Ectodermal cell (in vitro differentiated cells): ENCODE measurements at regions not wholly inside any gene's neighbourhood (a gene's known extent, or its start where the extent isn't known, plus 50 kb on each side); places are given as distances from the start of the nearest gene placed in this dataset.
"Not testable (repeated sequence)": the region's sequence is repeated elsewhere in the genome, so short reads cannot be mapped to it uniquely, and the experiment has no call there.

ENCODE experiments used
- H3K27ac ChIP-seq: 2 replicates; pipeline ENCODE4 v1.7.0; 2013; ENCODE audit warnings: mild to moderate bottlenecking, low read depth, low read length; ENCODE audit not compliant: insufficient read depth, poor library complexity, severe bottlenecking
- H3K27me3 ChIP-seq: 2 replicates; pipeline ENCODE4 v1.7.0; 2013; ENCODE audit warnings: mild to moderate bottlenecking, low read length; ENCODE audit not compliant: insufficient read depth, control insufficient read depth, poor library complexity, severe bottlenecking
- H3K36me3 ChIP-seq: one replicate; pipeline ENCODE4 v1.7.0; 2013; ENCODE audit warnings: low read length; ENCODE audit not compliant: control insufficient read depth, insufficient read depth
- H3K4me1 ChIP-seq: one replicate; pipeline ENCODE4 v1.7.0; 2013; ENCODE audit warnings: low read length; ENCODE audit not compliant: control insufficient read depth, insufficient read depth
- H3K4me3 ChIP-seq: 2 replicates; pipeline ENCODE4 v1.7.0; 2013; ENCODE audit warnings: low read depth, low read length, control low read depth; ENCODE audit not compliant: insufficient read depth
- H3K9me3 ChIP-seq: 2 replicates; pipeline ENCODE4 v1.7.0; 2013; ENCODE audit warnings: mild to moderate bottlenecking, low read length, moderate library complexity; ENCODE audit not compliant: control insufficient read depth
- WGBS, 2 experiments: methylation state at CpG; one replicate each; pipeline ENCODE4 v1.1.7; 2013; ENCODE audit warnings: missing lambda C conversion rate in 2 of 2; 5-methylcytosine and 5-hydroxymethylcytosine counted together

DNA sequence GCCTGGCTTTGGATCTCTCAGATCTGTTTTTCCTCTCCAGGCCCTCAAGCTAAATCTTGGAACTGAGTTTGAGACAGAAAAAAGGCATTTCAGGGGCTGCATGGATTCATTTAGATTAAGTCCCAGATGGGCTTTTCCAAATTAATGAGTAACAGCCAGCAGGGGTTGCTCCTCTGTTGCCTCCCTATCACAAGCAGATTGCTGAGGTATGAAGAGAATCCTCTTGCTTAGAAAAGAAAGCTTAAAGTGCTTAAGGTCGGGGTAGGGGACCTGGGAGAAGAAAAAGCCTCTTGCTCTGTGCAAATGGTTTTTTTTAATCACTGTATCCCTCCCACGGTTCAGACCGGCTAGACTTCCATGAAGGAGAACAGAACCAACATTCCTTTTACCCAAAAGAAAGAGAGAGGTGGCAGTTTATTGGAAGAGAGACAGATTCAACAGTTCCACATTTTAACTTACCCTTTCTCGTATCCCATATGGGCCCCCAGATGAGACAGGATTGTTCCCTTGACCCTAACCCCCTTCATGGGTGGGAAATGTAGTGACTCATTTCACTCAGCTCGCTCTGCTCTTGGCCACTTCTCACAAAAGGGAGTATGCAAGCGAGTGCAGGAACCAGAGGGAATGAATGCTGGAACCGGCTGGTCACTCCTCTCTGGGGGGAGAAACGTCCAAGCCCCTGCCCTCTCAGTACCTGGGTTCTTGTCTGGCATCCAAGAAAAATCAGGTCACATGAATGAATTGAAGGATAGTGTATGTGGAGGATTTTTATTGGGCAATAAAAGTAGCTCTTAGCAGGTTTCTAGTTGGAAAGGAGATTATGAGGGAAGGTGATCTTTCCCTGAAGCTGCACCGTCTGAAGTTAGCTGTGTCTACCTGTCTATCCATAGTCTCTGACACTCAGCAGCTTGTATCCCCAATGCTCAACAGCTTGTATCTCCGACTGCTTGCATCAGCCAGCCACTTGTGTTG is 745.2 kb downstream of the SI start:
- H3K9me3 ChIP-seq, result no peaks in the 10 kb centered on the region
- WGBS, 2 experiments, result 30 to 39% methylated on average over 6 to 10 of the region's 10 CpGs
- H3K36me3 ChIP-seq, result no peaks in the 10 kb centered on the region
- H3K27ac ChIP-seq, result peak overlapping the region; percentile 69
- H3K4me3 ChIP-seq, result no peak overlapping the region
- H3K4me1 ChIP-seq, result peaks cover 12% of the 10 kb centered on the region
- H3K27me3 ChIP-seq, result no peaks in the 10 kb centered on the region

DNA sequence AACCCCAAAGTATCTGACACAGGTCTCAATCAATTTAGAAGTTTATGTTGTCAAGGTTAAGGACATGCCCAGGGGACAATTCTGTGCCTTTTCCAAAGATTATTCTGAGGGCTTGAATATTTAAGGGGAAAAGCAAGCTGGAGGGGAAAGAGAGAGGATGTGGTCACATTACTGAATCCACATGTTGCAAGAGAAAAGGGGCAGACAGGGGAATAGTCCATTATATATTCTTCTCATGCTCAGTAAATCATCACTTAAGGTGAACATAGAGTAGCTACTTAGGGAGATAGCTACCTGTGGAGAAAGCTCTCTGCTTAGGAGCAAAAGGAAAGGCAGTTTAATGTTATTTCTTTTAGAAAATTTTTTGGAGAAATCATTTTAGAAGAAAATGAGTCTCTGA is 751.6 kb downstream of the SI start:
- H3K27ac ChIP-seq, result no peak overlapping the region
- no peaks in the 10 kb centered on the region for H3K4me1 ChIP-seq
- no peaks in the 10 kb centered on the region for H3K36me3 ChIP-seq
- no peaks in the 10 kb centered on the region for H3K9me3 ChIP-seq
- H3K4me3 ChIP-seq, result no peak overlapping the region
- no peaks in the 10 kb centered on the region for H3K27me3 ChIP-seq

DNA sequence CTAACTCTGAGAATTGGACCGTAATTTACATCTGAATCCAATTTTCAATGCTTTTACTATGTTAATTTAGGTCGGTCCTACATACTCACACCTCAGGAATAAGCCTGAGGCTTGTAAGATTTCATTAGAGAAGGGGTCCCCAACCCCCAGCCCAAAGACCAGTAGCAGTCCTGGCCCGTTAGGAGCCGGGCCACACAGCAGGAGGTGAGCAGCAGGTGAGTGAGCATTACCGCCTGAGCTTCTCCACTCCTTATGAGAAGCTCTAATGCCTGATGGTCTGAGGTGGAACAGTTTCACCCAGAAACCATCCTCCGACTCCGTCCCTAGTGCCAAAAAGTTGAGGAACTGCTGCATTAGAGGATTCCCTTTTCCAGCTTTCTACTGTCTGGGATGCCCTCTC is 757.3 kb downstream of the SI start:
- Histone ChIP-seq H3K27me3 (no peaks in the 10 kb centered on the region), H3K4me3 (no peak overlapping the region), H3K4me1 (no peaks in the 10 kb centered on the region), H3K36me3 (no peaks in the 10 kb centered on the region), H3K9me3 (no peaks in the 10 kb centered on the region), H3K27ac (no peak overlapping the region)
- 54 to 56% methylated on average over 7 of the region's 7 CpGs for WGBS, 2 experiments

DNA sequence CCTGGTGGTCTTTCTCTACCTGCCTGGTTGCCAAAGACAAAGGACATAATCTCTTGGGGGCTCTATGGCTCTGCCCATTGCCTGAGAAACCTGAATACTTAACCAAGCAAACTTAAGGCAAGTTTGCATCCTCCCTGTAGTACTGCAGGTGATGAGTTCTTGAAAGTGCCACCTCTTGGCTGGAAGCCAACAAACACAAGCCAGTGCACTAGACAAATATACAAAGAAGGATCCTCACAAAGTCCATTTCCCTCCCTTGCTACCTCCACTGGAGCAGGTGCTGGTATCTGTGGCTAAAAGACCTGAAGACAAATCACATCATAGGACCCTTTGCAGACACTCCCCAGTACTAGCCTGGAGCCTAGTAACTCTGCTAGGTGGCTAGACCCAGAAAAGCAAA is 772.3 kb downstream of the SI start:
- H3K9me3 ChIP-seq, result no peaks in the 10 kb centered on the region
- no peak overlapping the region for H3K4me3 ChIP-seq

DNA sequence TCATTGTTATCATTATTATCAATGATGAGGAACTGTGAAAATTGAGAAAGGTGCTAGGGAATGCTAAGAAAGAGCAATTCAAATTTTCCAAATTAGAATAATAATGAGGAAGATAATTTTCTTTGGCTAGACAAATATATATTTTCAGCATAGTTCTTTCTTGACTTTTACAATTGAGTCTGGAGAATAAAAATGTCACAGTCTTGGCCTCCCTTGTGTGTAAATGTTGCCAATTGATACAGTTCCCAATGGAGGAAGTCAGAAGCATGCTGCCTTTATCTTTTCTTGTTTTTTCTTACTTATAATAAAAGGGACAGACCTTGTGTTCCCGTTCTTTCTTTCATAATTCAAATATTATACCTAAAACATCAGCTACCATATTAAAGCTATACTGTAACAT is 774.4 kb downstream of the SI start:
- Histone ChIP-seq H3K4me3 (no peak overlapping the region), H3K36me3 (no peaks in the 10 kb centered on the region), H3K27ac (no peak overlapping the region), H3K27me3 (no peaks in the 10 kb centered on the region), H3K4me1 (no peaks in the 10 kb centered on the region), H3K9me3 (no peaks in the 10 kb centered on the region)
- 90 to 100% methylated on average over 1 of the region's 1 CpG for WGBS, 2 experiments

More for the DNA sequence above, 772.3 kb downstream of the SI start:
- Histone ChIP-seq H3K27me3 (no peaks in the 10 kb centered on the region), H3K27ac (no peak overlapping the region), H3K36me3 (no peaks in the 10 kb centered on the region), H3K4me1 (no peaks in the 10 kb centered on the region)

DNA sequence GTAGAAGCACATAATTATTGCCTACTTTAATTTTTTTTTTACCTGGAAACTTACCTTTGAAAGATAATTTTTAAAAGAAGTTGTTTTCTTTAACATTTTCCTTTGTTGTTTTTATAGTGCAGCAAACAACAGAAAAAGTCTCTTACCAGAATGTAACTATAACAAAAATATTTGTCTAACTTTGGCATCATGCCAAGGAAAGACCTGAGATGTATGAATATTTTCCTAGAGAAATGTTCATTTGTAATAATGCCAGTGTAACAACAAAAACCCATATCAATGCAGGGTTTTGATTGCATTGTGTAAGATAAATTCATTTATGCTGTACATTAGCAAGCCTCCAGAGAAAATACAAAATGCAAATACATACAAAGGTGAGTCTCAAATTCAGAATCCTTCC is 775.7 kb downstream of the SI start:
- no peaks in the 10 kb centered on the region for H3K27me3 ChIP-seq
- no peaks in the 10 kb centered on the region for H3K36me3 ChIP-seq
- no peak overlapping the region for H3K27ac ChIP-seq
- no peaks in the 10 kb centered on the region for H3K9me3 ChIP-seq
- no peak overlapping the region for H3K4me3 ChIP-seq
- H3K4me1 ChIP-seq, result no peaks in the 10 kb centered on the region

DNA sequence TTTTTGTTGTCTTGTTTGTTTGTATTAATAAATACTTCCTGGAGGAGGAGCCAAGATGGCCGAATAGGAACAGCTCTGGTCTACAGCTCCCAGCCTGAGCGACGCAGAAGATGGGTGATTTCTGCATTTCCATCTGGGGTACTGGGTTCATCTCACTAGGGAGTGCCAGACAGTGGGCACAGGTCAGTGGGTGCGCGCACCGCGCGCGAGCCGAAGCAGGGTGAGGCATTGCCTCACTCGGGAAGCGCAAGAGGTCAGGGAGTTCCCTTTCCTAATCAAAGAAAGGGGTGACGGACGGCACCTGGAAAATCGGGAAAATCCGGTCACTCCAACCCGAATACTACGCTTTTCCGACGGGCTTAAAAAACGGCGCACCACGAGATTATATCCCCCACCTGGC is 786.8 kb downstream of the SI start:
- H3K27me3 ChIP-seq, H3K36me3 ChIP-seq, H3K4me1 ChIP-seq, H3K9me3 ChIP-seq, H3K4me3 ChIP-seq, H3K27ac ChIP-seq: not testable (repeated sequence)
- WGBS, 2 experiments, result 97% methylated on average over 23 of the region's 23 CpGs

DNA sequence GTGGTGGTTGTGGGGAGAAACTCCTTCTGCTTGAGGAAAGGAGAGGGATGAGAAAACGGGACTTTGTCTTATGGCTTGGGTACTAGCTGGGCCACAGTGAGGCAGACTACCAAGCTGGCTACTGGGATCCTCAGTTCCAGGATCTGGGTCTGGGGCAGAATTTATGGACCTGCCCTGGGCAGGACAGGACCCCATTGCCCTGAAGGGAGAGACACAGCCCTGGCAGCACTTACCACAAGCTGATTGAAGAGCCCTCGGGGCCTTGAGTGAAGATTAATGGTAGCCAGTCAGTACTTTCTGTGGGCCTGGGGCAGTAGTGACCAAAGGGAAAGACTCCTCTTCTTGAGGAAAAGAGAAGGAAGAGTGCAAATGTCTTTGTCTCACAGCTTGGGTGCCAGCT is 799.7 kb downstream of the SI start:
- Histone ChIP-seq H3K36me3 (no peaks in the 10 kb centered on the region), H3K4me3 (no peak overlapping the region), H3K4me1 (no peaks in the 10 kb centered on the region), H3K9me3 (no peaks in the 10 kb centered on the region), H3K27me3 (no peaks in the 10 kb centered on the region), H3K27ac (no peak overlapping the region)
- 92% methylated on average over 2 of the region's 2 CpGs for whole genome bisulfite sequencing, 2 experiments

DNA sequence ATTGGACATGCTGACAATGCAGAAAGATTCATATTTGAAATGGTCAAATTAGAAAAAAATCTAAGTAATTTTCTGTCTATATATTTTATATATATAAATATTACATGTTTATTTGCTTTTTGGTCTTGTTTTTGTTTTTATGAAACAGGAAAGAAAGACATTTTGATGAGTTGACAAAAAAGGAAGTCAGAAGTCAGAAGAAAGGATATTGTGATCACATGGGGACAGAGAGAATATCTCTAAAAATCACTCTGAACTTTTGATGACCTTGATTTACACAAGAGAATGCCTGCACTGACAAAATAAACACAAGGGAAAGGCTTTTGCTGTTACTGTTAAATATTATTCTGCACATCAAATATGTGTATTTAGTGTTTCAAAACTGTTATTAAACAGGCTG is 811.2 kb downstream of the SI start:
- Histone ChIP-seq H3K36me3 (no peaks in the 10 kb centered on the region), H3K4me3 (no peak overlapping the region), H3K27ac (no peak overlapping the region), H3K9me3 (no peaks in the 10 kb centered on the region), H3K27me3 (no peaks in the 10 kb centered on the region), H3K4me1 (no peaks in the 10 kb centered on the region)

DNA sequence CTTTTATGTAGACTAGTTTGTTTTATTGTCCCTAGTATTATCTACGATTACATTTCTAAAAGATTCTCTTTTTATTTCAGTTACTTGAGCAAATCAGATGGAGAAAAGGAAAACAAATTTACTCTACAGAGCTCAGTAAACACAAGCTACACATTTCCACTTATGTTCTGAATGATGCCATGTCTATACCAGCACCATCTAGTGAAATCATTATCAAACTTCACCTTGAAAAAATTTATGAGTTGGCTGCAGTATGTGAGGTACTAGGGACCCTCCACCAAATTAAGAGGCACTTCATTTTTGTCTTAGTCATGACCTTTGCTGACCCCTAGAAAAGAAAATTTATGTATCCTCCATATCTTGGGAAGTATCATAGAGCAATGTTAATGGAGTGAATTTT is 827.4 kb downstream of the SI start:
- WGBS, 2 experiments, result 100% methylated on average over 1 of the region's 1 CpG; no CpG with 5 or more reads in 1 of the 2 experiments
- Histone ChIP-seq H3K4me1 (no peaks in the 10 kb centered on the region), H3K36me3 (no peaks in the 10 kb centered on the region), H3K27me3 (no peaks in the 10 kb centered on the region), H3K27ac (no peak overlapping the region), H3K9me3 (no peaks in the 10 kb centered on the region), H3K4me3 (no peak overlapping the region)

DNA sequence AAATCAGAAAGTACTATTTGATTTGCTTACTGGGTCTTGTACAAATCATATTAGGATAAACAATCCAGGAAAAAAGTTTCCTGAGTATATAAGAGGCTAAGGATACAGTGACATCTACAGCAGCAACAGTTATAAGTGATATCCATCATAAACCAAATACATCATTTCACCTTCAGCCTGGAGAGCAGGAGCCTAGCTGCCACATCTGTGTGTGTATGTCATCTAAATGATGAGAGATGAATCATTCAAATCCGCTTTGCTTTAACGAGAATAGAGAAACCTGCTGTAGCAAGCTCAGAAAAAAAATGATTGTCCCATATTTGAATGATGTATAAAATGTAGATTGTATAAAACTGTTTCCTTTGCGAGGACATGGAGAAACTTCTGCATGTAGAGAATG is 841.4 kb downstream of the SI start:
- no peaks in the 10 kb centered on the region for H3K36me3 ChIP-seq
- no peaks in the 10 kb centered on the region for H3K4me1 ChIP-seq
- H3K27ac ChIP-seq, result no peak overlapping the region
- H3K9me3 ChIP-seq, result no peaks in the 10 kb centered on the region
- no peak overlapping the region for H3K4me3 ChIP-seq
- no peaks in the 10 kb centered on the region for H3K27me3 ChIP-seq
- 93 to 95% methylated on average over 3 of the region's 3 CpGs for WGBS, 2 experiments
